Nephron (organoid): ENCODE measurements at regions not wholly inside any gene's neighbourhood (a gene's known extent, or its start where the extent isn't known, plus 50 kb on each side); places are given as distances from the start of the nearest gene placed in this dataset.
"Not testable (repeated sequence)": the region's sequence is repeated elsewhere in the genome, so short reads cannot be mapped to it uniquely, and the experiment has no call there.

ENCODE experiments used
- H3K27ac Mint-ChIP-seq, 3 experiments: 2 replicates each; pipeline ENCODE4 v1.8.0; 2020; ENCODE audit warnings: mixed read lengths in 3 of 3, mild to moderate bottlenecking in 2 of 3, moderate library complexity in 1 of 3
- H3K27me3 Mint-ChIP-seq: 2 replicates; pipeline ENCODE4 v1.8.0; 2021; ENCODE audit warnings: low read depth, mild to moderate bottlenecking, moderate library complexity, mixed read lengths
- H3K36me3 Mint-ChIP-seq: 2 replicates; pipeline ENCODE4 v1.8.0; 2020; ENCODE audit warnings: low read depth, mixed read lengths
- H3K4me1 Mint-ChIP-seq: 2 replicates; pipeline ENCODE4 v1.8.0; 2020; ENCODE audit warnings: mixed read lengths
- H3K4me3 Mint-ChIP-seq, 3 experiments: 2 replicates each; pipeline ENCODE4 v1.8.0; 2020; ENCODE audit warnings: mild to moderate bottlenecking in 3 of 3, mixed read lengths in 3 of 3, moderate library complexity in 2 of 3
- H3K9me3 Mint-ChIP-seq: 2 replicates; pipeline ENCODE4 v1.8.0; 2020; ENCODE audit warnings: mixed read lengths
- CTCF ChIP-seq, 3 experiments: fragments of 200-600 bp; sonication (generic); IDR thresholded peaks; one replicate each; pipeline ENCODE4 v1.5.0; 2021; ENCODE audit warnings: antibody characterized with exemption in 3 of 3; ENCODE audit not compliant: unreplicated experiment in 3 of 3

- Mint-ChIP-seq H3K9me3 (peaks cover 2% of the 10 kb centered on the region), H3K27me3 (no peaks in the 10 kb centered on the region), H3K27ac (peak overlapping the region; percentile 9 to 43 (median 12)), H3K4me1 (peaks cover 10% of the 10 kb centered on the region), H3K36me3 (no peaks in the 10 kb centered on the region), H3K4me3 (no peak overlapping the region)
- TF ChIP-seq CTCF (IDR thresholded peaks at IDR 0.05; ENCODE audit: unreplicated experiment in 3 of 3) = no peak
Observed at GRCh38 chr12:75628916-75629315, 117.5 kb upstream of the KRR1 start.

GRCh38 chr12:75628511-75628910 lies 117.1 kb upstream of the KRR1 start:
- Mint-ChIP-seq H3K9me3 (peaks cover 2% of the 10 kb centered on the region), H3K27ac (peak overlapping the region in 1 of 3 experiments; percentile 12), H3K4me1 (peaks cover 10% of the 10 kb centered on the region), H3K4me3 (no peak overlapping the region), H3K27me3 (no peaks in the 10 kb centered on the region), H3K36me3 (no peaks in the 10 kb centered on the region)
- no peak for TF ChIP-seq CTCF (IDR thresholded peaks at IDR 0.05; ENCODE audit: unreplicated experiment in 3 of 3)

GRCh38 chr12:75623631-75624154 lies 112.3 kb upstream of the KRR1 start:
- Mint-ChIP-seq H3K4me3 (no peak overlapping the region), H3K27ac (no peak overlapping the region), H3K36me3 (peaks cover 3% of the 10 kb centered on the region), H3K9me3 (no peaks in the 10 kb centered on the region), H3K27me3 (no peaks in the 10 kb centered on the region), H3K4me1 (no peaks in the 10 kb centered on the region)
- TF ChIP-seq CTCF (IDR thresholded peaks at IDR 0.05; ENCODE audit: unreplicated experiment in 3 of 3) = peak in 1 of 3 experiments; percentile 17

- no peak for TF ChIP-seq CTCF (IDR thresholded peaks at IDR 0.05; ENCODE audit: unreplicated experiment in 3 of 3)
- Mint-ChIP-seq H3K4me3 (no peak overlapping the region), H3K9me3 (peaks cover 6% of the 10 kb centered on the region), H3K27ac (no peak overlapping the region), H3K36me3 (peaks cover 3% of the 10 kb centered on the region), H3K4me1 (no peaks in the 10 kb centered on the region), H3K27me3 (no peaks in the 10 kb centered on the region)
Observed at GRCh38 chr12:75622492-75622891, 111.1 kb upstream of the KRR1 start.

- not testable (repeated sequence) for H3K36me3 Mint-ChIP-seq, H3K27ac Mint-ChIP-seq, H3K4me3 Mint-ChIP-seq, H3K4me1 Mint-ChIP-seq, H3K27me3 Mint-ChIP-seq
- H3K9me3 Mint-ChIP-seq = peaks cover 51% of the 10 kb centered on the region
Observed at GRCh38 chr12:75614396-75614795, 103.0 kb upstream of the KRR1 start.

GRCh38 chr12:75613981-75614380 lies 102.6 kb upstream of the KRR1 start:
- no peaks in the 10 kb centered on the region for H3K36me3 Mint-ChIP-seq
- no peak for TF ChIP-seq CTCF (IDR thresholded peaks at IDR 0.05; ENCODE audit: unreplicated experiment in 3 of 3)
- H3K9me3 Mint-ChIP-seq = peaks cover 55% of the 10 kb centered on the region
- H3K4me1 Mint-ChIP-seq = no peaks in the 10 kb centered on the region
- H3K4me3 Mint-ChIP-seq = no peak overlapping the region
- H3K27me3 Mint-ChIP-seq = no peaks in the 10 kb centered on the region
- no peak overlapping the region for H3K27ac Mint-ChIP-seq
